Mammary epithelial cell (primary cell): ENCODE measurements at regions not wholly inside any gene's neighbourhood (a gene's known extent, or its start where the extent isn't known, plus 50 kb on each side); places are given as distances from the start of the nearest gene placed in this dataset.

Source experiments
- CTCF ChIP-seq, 2 donors: IDR thresholded peaks in 1 of 2; conservative IDR thresholded peaks in 1 of 2; 2 replicates each; pipeline ENCODE4 v1.5.1; 2011 to 2012; ENCODE audit warnings: inconsistent platforms in 2 of 2, low read length in 2 of 2, mild to moderate bottlenecking in 2 of 2, control low read depth in 1 of 2, low read depth in 1 of 2; ENCODE audit not compliant: insufficient read depth in 1 of 2; ENCODE audit errors: extremely low read depth in 1 of 2
- EZH2 ChIP-seq: IDR thresholded peaks from 2 replicates; pipeline ENCODE4 v1.6.1; 2012; ENCODE audit warnings: low read length, inconsistent platforms, borderline replicate concordance

- no peak for TF ChIP-seq CTCF (conservative IDR thresholded peaks at IDR 0.05 in 1 of 2, IDR thresholded peaks at IDR 0.05 in 1 of 2; ENCODE audit: extremely low read depth in 1 of 2, insufficient read depth in 1 of 2, low read depth in 1 of 2, low read length in 2 of 2)
- TF ChIP-seq EZH2, result no peak
Measured at GRCh38 chr6:98452685-98453084, 381.7 kb upstream of the POU3F2 start.
